Left lobe of liver (tissue), 2 donors: ENCODE measurements at regions not wholly inside any gene's neighbourhood (a gene's known extent, or its start where the extent isn't known, plus 50 kb on each side); places are given as distances from the start of the nearest gene placed in this dataset.
"Not testable (repeated sequence)": the region's sequence is repeated elsewhere in the genome, so short reads cannot be mapped to it uniquely, and the experiment has no call there.

Experiments used
- ATAC-seq: fragments of 200-7000 bp; cut with Tn5 transposase; one replicate; pipeline ENCODE4 v1.9.1; 2020; ENCODE audit warnings: mild to moderate bottlenecking, moderate library complexity
- DNase-seq: peaks from one replicate; pipeline ENCODE4 v3.0.0-alpha.2; 2020; ENCODE audit warnings: low spot score
- donor health status: DM: no; HTN: no; CAD: no; lungs with moderate emphysema.
- donor health status: DM: no; HTN: yes; CAD: no.

GRCh38 chr1:73859227-73859626, 338.7 kb downstream of the LRRIQ3 start:
- no peak for DNase-seq
- no peak for ATAC-seq

DNA sequence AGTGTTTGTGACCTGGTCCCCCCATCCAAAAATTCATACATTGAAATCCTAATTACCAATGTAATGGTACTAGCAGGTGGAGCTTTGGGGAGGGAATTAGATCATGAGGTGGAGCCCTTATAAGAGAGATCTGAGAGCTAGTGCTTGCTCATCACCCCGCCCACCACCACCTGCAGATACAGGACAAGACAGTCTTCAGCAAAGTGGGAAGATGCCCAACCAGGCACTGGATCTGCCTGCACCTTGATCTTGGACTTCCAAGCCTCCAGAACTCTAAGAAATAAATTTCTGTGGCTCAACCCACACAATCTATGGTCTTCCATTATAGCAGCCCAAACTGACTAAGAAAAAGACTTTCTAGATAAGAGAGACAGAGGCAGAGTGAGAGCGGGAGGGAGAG, 343.4 kb downstream of the LRRIQ3 start:
- DNase-seq (no peak), ATAC-seq (no peak)

- ATAC-seq (no peak), DNase-seq (no peak)
Measured at GRCh38 chr1:73842436-73842835, 355.5 kb downstream of the LRRIQ3 start.

- no peak for DNase-seq
- ATAC-seq, result no peak
Measured at GRCh38 chr1:73839922-73840321, 358.1 kb downstream of the LRRIQ3 start.

GRCh38 chr1:73832276-73833181, 365.4 kb downstream of the LRRIQ3 start:
- DNase-seq, result no peak
- ATAC-seq, result no peak

DNA sequence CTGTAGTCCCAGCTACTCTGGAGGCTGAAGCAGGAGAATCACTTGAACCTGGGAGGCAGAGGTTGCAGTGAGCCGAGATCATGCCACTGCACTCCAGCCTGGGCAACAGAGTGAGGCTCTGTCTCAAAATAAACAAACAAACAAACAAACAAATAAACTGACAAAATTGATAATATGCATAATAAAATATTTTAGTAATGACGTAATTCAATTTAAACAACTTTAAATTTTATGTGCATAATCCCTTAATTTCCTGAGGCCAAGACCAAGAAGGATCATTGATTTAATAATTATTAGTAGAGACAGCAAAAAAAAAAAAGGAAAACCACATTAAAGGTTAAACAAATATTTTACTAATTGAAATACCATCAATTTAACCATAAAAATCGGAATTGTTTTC, 370.7 kb downstream of the LRRIQ3 start:
- not testable (repeated sequence) for ATAC-seq, DNase-seq

DNA sequence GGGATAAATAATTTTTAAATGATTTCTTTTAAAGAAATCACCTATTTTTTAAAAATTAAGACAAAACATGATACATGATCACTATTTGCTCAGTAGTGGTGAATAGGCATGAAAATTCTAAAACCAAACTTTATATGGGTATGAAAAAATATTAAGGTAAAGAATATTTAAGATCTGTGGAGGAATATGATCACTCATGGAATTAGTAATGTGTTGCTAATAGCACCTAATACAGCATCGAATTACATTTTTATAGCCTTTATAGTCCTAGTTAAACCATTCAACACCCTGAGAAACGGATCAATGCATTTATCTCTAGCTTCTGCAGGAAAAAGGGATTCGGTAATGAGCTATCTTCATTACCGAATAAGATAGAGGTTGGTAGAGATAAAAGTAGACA, 373.9 kb downstream of the LRRIQ3 start:
- DNase-seq (no peak), ATAC-seq (no peak)

- DNase-seq (no peak), ATAC-seq (no peak)
Measured at GRCh38 chr1:73821520-73821919, 376.5 kb downstream of the LRRIQ3 start.

- no peak for DNase-seq
- no peak for ATAC-seq
Measured at GRCh38 chr1:73820843-73821242, 377.1 kb downstream of the LRRIQ3 start.

GRCh38 chr1:73813716-73814115, 384.3 kb downstream of the LRRIQ3 start:
- DNase-seq (no peak), ATAC-seq (no peak)

DNA sequence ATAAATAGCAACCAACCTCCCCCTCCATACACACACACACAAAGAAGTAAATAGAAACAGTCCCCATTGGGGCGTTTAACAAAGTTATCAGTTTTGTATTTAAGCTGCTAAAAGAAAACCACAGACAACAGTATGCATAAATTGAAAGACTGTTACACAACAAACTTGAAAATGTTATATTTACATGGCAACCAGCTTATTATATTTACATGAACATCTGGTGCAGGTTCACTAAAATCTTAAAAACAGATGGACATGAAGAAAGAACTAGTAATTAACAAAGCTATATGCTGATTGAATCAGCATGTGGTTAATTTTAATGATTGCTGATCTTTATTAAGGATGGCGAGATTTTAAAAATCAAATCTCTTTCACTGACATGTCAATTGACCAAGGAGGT, 384.7 kb downstream of the LRRIQ3 start:
- no peak for ATAC-seq
- DNase-seq, result no peak

DNA sequence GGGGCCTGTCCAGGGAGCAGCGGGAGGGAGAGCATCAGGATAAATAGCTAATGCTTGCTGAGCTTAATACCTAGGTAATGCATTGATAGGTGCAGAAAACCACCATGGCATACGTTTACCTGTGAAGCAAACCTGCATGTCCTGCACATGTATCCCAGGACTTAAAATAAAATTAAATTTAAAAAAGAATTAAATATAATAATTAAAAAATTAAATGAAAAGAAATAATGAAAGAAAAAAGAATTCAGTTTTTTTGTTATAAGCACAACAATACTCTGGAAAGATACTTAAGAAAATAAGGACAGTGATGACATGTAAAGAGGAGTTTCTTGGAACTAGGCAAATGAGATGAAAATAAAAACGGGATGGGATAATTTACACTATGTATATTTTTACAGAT, 386.2 kb downstream of the LRRIQ3 start:
- DNase-seq, result no peak
- ATAC-seq, result no peak

DNA sequence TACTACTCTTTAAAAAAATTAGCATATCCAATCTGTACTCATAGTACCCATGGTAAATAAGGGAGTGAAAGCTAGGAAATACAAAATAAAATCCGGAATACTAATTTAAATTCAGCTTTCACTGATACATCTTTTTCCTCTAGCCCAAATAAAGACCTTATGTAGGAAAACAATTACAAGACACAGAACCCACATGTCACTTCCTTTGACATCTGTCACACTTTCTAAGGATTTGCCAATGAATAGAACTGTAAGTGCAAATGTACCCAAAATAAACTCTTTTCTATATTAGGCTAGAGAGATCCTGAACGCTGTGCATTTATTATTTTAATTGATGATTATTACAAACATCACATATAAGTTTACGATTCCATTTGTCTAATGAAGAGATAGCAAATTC, 393.0 kb downstream of the LRRIQ3 start:
- DNase-seq (no peak), ATAC-seq (no peak)

GRCh38 chr1:73803380-73803779, 394.6 kb downstream of the LRRIQ3 start:
- DNase-seq (no peak), ATAC-seq (no peak)

- no peak for ATAC-seq
- no peak for DNase-seq
Measured at GRCh38 chr1:73801912-73802429, 396.0 kb downstream of the LRRIQ3 start.

DNA sequence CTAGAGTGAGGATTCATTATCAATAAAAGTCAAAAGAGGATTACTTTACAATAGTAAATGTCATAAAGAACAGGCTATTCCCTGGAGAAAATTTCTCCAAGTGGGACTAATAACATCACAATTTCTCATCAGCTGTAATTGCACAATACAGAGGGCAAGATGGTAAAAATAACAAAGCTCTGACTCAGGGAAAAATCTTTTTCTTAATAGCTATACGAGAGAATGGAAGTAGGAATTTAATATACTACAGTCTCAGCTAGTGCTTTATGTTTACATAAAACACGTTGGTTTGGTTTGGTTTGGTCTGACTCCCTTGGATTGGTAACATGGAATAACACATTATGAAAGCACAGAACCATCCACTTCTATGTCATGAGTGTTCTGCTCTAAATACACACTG, 397.6 kb downstream of the LRRIQ3 start:
- no peak for DNase-seq
- ATAC-seq, result no peak

GRCh38 chr1:73789965-73790364, 408.0 kb downstream of the LRRIQ3 start:
- DNase-seq (no peak), ATAC-seq (no peak)

DNA sequence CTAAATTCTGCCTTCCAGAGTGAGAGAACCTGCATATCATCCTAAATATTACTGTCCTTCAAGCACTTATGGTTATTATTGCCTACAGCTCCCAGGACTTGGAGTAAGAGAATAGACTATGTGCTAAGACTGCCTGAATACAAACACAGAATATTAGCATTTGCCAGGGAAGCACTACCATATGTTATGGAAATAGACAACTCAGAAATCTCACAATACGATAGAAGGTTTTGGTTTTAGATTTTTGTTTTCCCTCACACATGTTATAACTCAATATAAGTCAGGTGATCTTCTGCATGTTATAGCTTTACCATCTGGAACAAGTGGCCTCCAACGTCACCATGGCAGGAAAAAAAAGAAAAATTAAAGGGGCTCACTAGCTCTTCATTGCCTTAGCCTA, 413.9 kb downstream of the LRRIQ3 start:
- DNase-seq (no peak), ATAC-seq (no peak)

DNA sequence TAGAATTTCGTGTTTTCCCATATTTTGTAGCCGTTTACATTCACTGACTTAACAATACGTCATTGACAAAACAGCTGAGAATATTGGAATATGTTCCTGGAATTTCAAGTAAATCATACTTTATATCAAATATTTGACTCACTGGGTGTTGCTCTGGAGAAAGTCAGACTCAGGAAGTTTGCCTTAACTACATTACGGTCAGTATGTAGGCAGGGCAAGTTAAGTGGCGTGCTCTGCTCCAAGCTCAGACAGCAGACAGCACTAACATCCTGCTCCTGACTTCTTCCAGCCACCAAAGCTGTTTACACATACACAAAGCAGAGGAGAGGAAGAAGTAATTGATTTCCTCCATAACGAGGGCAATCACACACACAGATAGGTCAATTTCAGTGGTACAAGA, 414.6 kb downstream of the LRRIQ3 start:
- DNase-seq (no peak), ATAC-seq (no peak)

DNA sequence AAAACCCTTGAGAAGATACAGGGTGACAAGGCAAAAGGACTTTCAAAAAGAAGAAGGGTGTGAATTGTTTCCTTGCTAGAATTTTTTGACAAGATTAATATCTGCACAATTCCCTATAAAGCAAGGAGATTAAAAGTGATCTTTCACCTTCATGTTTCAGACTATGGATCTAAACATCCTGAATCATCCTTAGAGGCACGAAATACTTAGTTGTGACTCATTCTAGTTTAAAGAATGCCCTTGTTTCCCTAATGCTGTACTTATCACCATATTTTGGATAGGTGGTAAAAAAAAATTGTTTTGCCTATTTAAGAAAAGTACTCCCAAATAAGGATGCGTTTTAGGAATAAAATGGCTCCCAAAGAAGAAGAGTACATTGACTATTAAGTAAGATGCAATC, 415.1 kb downstream of the LRRIQ3 start:
- ATAC-seq, result no peak

DNA sequence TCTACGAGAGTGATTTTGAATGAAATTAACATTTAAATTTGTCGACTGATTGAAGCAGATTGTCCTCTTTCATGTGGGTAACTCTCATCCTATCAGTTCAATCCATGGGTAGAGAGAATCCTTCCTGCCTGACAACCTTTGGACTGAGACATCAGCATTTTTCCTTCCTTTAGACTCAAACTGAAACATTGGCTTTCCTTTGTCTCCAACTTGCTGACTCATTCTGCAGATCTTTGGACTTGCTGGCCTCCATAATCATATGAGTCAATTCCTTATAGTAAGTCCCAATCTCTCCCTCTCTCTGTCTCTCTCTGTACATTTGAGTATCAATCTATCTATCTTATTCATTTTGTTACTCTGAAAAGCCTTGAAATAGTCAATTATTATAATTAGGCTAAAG, 416.7 kb downstream of the LRRIQ3 start:
- no peak for ATAC-seq
- DNase-seq, result no peak

More for the DNA sequence above, 415.1 kb downstream of the LRRIQ3 start:
- DNase-seq, result no peak

- DNase-seq (no peak), ATAC-seq (no peak)
Measured at GRCh38 chr1:73778471-73778870, 419.5 kb downstream of the LRRIQ3 start.

DNA sequence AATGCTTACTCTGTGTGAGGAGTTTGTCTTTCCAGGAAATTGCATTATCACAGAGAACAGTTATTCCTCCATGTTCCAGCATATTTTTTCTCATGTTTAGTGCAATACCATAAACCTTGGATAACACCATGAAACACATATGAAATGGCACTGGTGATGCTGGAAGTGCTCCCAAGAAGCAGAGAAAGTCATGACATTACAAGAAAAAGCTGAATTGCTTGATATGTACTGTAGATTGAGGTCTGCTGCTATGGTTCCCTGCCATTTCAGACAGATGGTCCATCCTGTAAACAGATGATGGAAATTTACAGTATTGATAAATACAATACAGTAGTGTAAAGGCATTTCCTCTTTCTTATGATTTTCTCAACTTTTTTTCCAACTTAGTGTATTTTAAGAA, 422.1 kb downstream of the LRRIQ3 start:
- DNase-seq (no peak), ATAC-seq (no peak)
